IMR-90 (cell line): ENCODE measurements at regions not wholly inside any gene's neighbourhood (a gene's known extent, or its start where the extent isn't known, plus 50 kb on each side); places are given as distances from the start of the nearest gene placed in this dataset.

Source experiments
- ATAC-seq: fragments of 200-7000 bp; cut with Tn5 transposase; 2 replicates; pipeline ENCODE4 v1.9.1; 2020; ENCODE audit warnings: low read depth, mild to moderate bottlenecking, moderate library complexity
- BruUV-seq: library from RNA; stranded (reverse); fragments of 400-500 nt; replicated peaks from 2 replicates; lab custom pipeline; 2021; lab: Mats Ljungman, UMichigan
- CTCF ChIA-PET: fragments of 300-600 bp; formaldehyde crosslinking; extraction: SDS; loops from one replicate; lab custom pipeline; 2021; ENCODE audit warnings: antibody characterized with exemption; lab: Yijun Ruan, JAX
- POLR2A ChIA-PET: fragments of 300-600 bp; sonication (Branson Sonifier 250); formaldehyde crosslinking; loops from one replicate; lab custom pipeline; 2022; ENCODE audit warnings: antibody characterized with exemption; ENCODE audit not compliant: unreplicated experiment; lab: Charles Lee
- DNase-seq: peaks from one replicate; pipeline ENCODE4 v3.0.0; 2013
- H2AFZ ChIP-seq: replicated peaks from 2 replicates; pipeline ENCODE3; 2013; ENCODE audit warnings: low read length, mild to moderate bottlenecking; ENCODE audit not compliant: poor library complexity
- H2AK5ac ChIP-seq: 2 replicates; pipeline ENCODE4 v1.6.1; 2013; ENCODE audit warnings: low read depth, low read length, inconsistent platforms
- H2AK9ac ChIP-seq: replicated peaks from 2 replicates; pipeline ENCODE3; 2013; ENCODE audit warnings: mild to moderate bottlenecking, low read depth, low read length, moderate library complexity; ENCODE audit not compliant: poor library complexity
- H2BK120ac ChIP-seq: 2 replicates; pipeline ENCODE4 v1.6.1; 2013; ENCODE audit warnings: low read depth, low read length, inconsistent platforms
- H2BK15ac ChIP-seq: 3 replicates; pipeline ENCODE4 v1.6.1; 2013; ENCODE audit warnings: low read depth, low read length, inconsistent platforms
- H2BK20ac ChIP-seq: 2 replicates; pipeline ENCODE4 v1.6.1; 2013; ENCODE audit warnings: low read depth, mild to moderate bottlenecking, inconsistent platforms, low read length, moderate library complexity
- H2BK5ac ChIP-seq: 2 replicates; pipeline ENCODE4 v1.6.1; 2013; ENCODE audit warnings: mild to moderate bottlenecking, low read depth, low read length, inconsistent platforms; ENCODE audit not compliant: poor library complexity, severe bottlenecking
- H3K14ac ChIP-seq: replicated peaks from 2 replicates; pipeline ENCODE4 v1.6.1; 2013; ENCODE audit warnings: low read depth, low read length, inconsistent platforms
- H3K18ac ChIP-seq: 2 replicates; pipeline ENCODE4 v1.6.1; 2013; ENCODE audit warnings: low read depth, low read length, control low read depth
- H3K23ac ChIP-seq: 2 replicates; pipeline ENCODE4 v1.6.1; 2013; ENCODE audit warnings: low read depth, low read length, inconsistent platforms
- H3K27ac ChIP-seq: 2 replicates; pipeline ENCODE4 v1.5.1; 2013; ENCODE audit warnings: mild to moderate bottlenecking, control low read depth, low read length; ENCODE audit not compliant: insufficient read depth
- H3K27me3 ChIP-seq: 2 replicates; pipeline ENCODE4 v1.6.1; 2013; ENCODE audit warnings: low read length; ENCODE audit not compliant: control insufficient read depth, insufficient read depth
- H3K36me3 ChIP-seq: 2 replicates; pipeline ENCODE4 v1.6.1; 2013; ENCODE audit warnings: low read length, mixed read lengths; ENCODE audit not compliant: control insufficient read depth, insufficient read depth
- H3K4ac ChIP-seq: 2 replicates; pipeline ENCODE4 v1.6.1; 2013; ENCODE audit warnings: low read depth, low read length, inconsistent platforms
- H3K4me1 ChIP-seq: 2 replicates; pipeline ENCODE4 v1.6.1; 2013; ENCODE audit warnings: low read length, mixed read lengths; ENCODE audit not compliant: control insufficient read depth, insufficient read depth
- H3K4me2 ChIP-seq: 2 replicates; pipeline ENCODE4 v1.6.1; 2013; ENCODE audit warnings: low read depth, mild to moderate bottlenecking, control low read depth, low read length, moderate library complexity
- H3K4me3 ChIP-seq: 2 replicates; pipeline ENCODE4 v1.5.1; 2013; ENCODE audit warnings: low read depth, mild to moderate bottlenecking, control low read depth, low read length, moderate library complexity; ENCODE audit not compliant: insufficient read depth
- H3K56ac ChIP-seq: 2 replicates; pipeline ENCODE4 v1.6.1; 2013; ENCODE audit warnings: low read length, inconsistent platforms; ENCODE audit not compliant: insufficient read depth; ENCODE audit errors: extremely low read depth
- H3K79me1 ChIP-seq, 2 experiments: 2 replicates each; pipeline ENCODE4 v1.6.1; 2013; ENCODE audit warnings: low read length in 2 of 2, inconsistent platforms in 1 of 2, low read depth in 1 of 2
- H3K9ac ChIP-seq: 2 replicates; pipeline ENCODE4 v1.6.1; 2013; ENCODE audit warnings: low read depth, low read length, control low read depth
- H3K9me1 ChIP-seq: 2 replicates; pipeline ENCODE4 v1.6.1; 2013; ENCODE audit warnings: low read length, inconsistent platforms; ENCODE audit not compliant: insufficient read depth
- H3K9me3 ChIP-seq: 2 replicates; pipeline ENCODE4 v1.6.1; 2013; ENCODE audit warnings: low read length; ENCODE audit not compliant: control insufficient read depth, insufficient read depth
- H4K20me1 ChIP-seq: 2 replicates; pipeline ENCODE4 v1.6.1; 2013; ENCODE audit warnings: low read length, inconsistent platforms; ENCODE audit not compliant: insufficient read depth
- H4K5ac ChIP-seq: 2 replicates; pipeline ENCODE4 v1.6.1; 2013; ENCODE audit warnings: mild to moderate bottlenecking, low read depth, low read length, control low read depth
- H4K8ac ChIP-seq, 2 experiments: 2 replicates each; pipeline ENCODE4 v1.6.1; 2013; ENCODE audit warnings: low read depth in 2 of 2, low read length in 2 of 2, control low read depth in 1 of 2, inconsistent platforms in 1 of 2
- H4K91ac ChIP-seq: 2 replicates; pipeline ENCODE4 v1.6.1; 2013; ENCODE audit warnings: low read depth, low read length, inconsistent platforms; ENCODE audit not compliant: insufficient read depth
- BHLHE40 ChIP-seq: fragments of 150-350 bp; IDR thresholded peaks from 2 replicates; pipeline ENCODE4 v1.6.1; 2016; ENCODE audit warnings: mild to moderate bottlenecking, low read depth, low read length
- CEBPB ChIP-seq: IDR thresholded peaks from 2 replicates; pipeline ENCODE4 v1.6.1; 2012; ENCODE audit warnings: low read depth, low read length, improper control_type of control experiment
- CHD1 ChIP-seq: IDR thresholded peaks from 2 replicates; pipeline ENCODE4 v1.6.1; 2012; ENCODE audit warnings: low read depth, low read length, improper control_type of control experiment
- CTCF ChIP-seq: conservative IDR thresholded peaks from 2 replicates; pipeline ENCODE4 v1.5.1; 2012; ENCODE audit warnings: mild to moderate bottlenecking, low read depth, low read length, improper control_type of control experiment
- ELK1 ChIP-seq: fragments of 150-350 bp; IDR thresholded peaks from 2 replicates; pipeline ENCODE4 v1.6.1; 2016; ENCODE audit warnings: low read depth, mild to moderate bottlenecking, low read length, moderate library complexity, borderline replicate concordance
- FOS ChIP-seq: fragments of 150-350 bp; IDR thresholded peaks from 2 replicates; pipeline ENCODE4 v1.6.1; 2016; ENCODE audit warnings: low read depth, low read length
- MAFK ChIP-seq: IDR thresholded peaks from 2 replicates; pipeline ENCODE4 v1.6.1; 2012; ENCODE audit warnings: low read depth, low read length, improper control_type of control experiment
- MAZ ChIP-seq: IDR thresholded peaks from 2 replicates; pipeline ENCODE4 v1.6.1; 2012; ENCODE audit warnings: low read depth, mild to moderate bottlenecking, low read length, improper control_type of control experiment, moderate library complexity, borderline replicate concordance
- MXI1 ChIP-seq: IDR thresholded peaks from 2 replicates; pipeline ENCODE4 v1.6.1; 2012; ENCODE audit warnings: low read depth, mild to moderate bottlenecking, low read length, moderate library complexity, borderline replicate concordance
- NFE2L2 ChIP-seq: fragments of 150-350 bp; IDR thresholded peaks from 2 replicates; pipeline ENCODE4 v1.6.1; 2016; ENCODE audit warnings: low read depth, mild to moderate bottlenecking, low read length
- POLR2A ChIP-seq: IDR thresholded peaks from 2 replicates; pipeline ENCODE4 v1.6.1; 2012; ENCODE audit warnings: mild to moderate bottlenecking, low read depth, low read length
- RAD21 ChIP-seq: IDR thresholded peaks from 2 replicates; pipeline ENCODE4 v1.6.1; 2012; ENCODE audit warnings: low read length, improper control_type of control experiment
- RCOR1 ChIP-seq: IDR thresholded peaks from 2 replicates; pipeline ENCODE4 v1.6.1; 2012; ENCODE audit warnings: mild to moderate bottlenecking, low read length, improper control_type of control experiment; ENCODE audit not compliant: insufficient replicate concordance
- RFX5 ChIP-seq: IDR thresholded peaks from 2 replicates; pipeline ENCODE4 v1.8.0; 2012; ENCODE audit warnings: low read depth, mild to moderate bottlenecking, low read length, moderate library complexity
- SMC3 ChIP-seq: fragments of 150-350 bp; IDR thresholded peaks from 2 replicates; pipeline ENCODE4 v1.6.1; 2016; ENCODE audit warnings: low read depth, mild to moderate bottlenecking, antibody characterized with exemption, low read length, moderate library complexity
- USF2 ChIP-seq: fragments of 150-350 bp; IDR thresholded peaks from 2 replicates; pipeline ENCODE4 v1.6.1; 2017; ENCODE audit warnings: mild to moderate bottlenecking, antibody characterized with exemption, low read length, low read depth
- WGBS, 2 experiments: methylation state at CpG; one replicate each; pipeline versions ENCODE4 v1.1.5 to v1.1.7; 2013; ENCODE audit warnings: missing lambda C conversion rate in 2 of 2; ENCODE audit not compliant: insufficient read length in 1 of 2; ENCODE audit errors: extremely low coverage in 2 of 2; 5-methylcytosine and 5-hydroxymethylcytosine counted together
- dilution Hi-C: fragments of 300-500 bp; cut with HindIII; formaldehyde crosslinking; loops from one replicate; pipeline ENCODE4 v1.14.3; 2018; ENCODE audit warnings: low sequenced_read_pairs; ENCODE audit not compliant: unreplicated experiment
- in situ Hi-C: fragments of 300-500 bp; cut with MboI; formaldehyde crosslinking; loops from 3 replicates; pipeline ENCODE4 v1.14.3; 2019; ENCODE audit warnings: low sequenced_read_pairs, inconsistent platforms, mixed read lengths
- intact Hi-C: fragments of 100-400 bp; cut with micrococcal nuclease; formaldehyde crosslinking; loops from 2 replicates; pipeline ENCODE4 v1.10.0; 2022

- Histone ChIP-seq H3K18ac (no peak overlapping the region), H2AFZ (no peak overlapping the region), H2BK15ac (no peak overlapping the region), H3K56ac (no peak overlapping the region), H3K14ac (no peak overlapping the region), H2BK120ac (no peak overlapping the region), H3K4ac (no peak overlapping the region), H4K8ac (no peak overlapping the region), H2AK5ac (peak overlapping the region; percentile 47; the same call in 1 of the 2 replicates), H3K4me1 (peaks cover 20% of the 10 kb centered on the region), H3K9me3 (no peaks in the 10 kb centered on the region), H3K27ac (no peak overlapping the region), H3K4me2 (no peak overlapping the region), H3K4me3 (no peak overlapping the region), H3K36me3 (no peaks in the 10 kb centered on the region), H4K91ac (no peak overlapping the region), H3K23ac (no peak overlapping the region), H3K79me1 (no peaks in the 10 kb centered on the region), H3K9ac (no peak overlapping the region), H3K9me1 (peaks cover 24% of the 10 kb centered on the region), H4K20me1 (no peaks in the 10 kb centered on the region), H3K27me3 (no peaks in the 10 kb centered on the region; the same call in 1 of the 2 replicates), H2BK5ac (no peak overlapping the region), H2AK9ac (no peak overlapping the region), H4K5ac (no peak overlapping the region), H2BK20ac (no peak overlapping the region)
- TF ChIP-seq CEBPB (no peak), SMC3 (no peak), BHLHE40 (no peak), ELK1 (no peak), USF2 (no peak), MAZ (no peak), MXI1 (no peak), POLR2A (no peak), CHD1 (no peak), RFX5 (no peak), MAFK (no peak), RCOR1 (no peak), NFE2L2 (no peak), CTCF (no peak), RAD21 (no peak), FOS (no peak)
- intact Hi-C loops, result no loop called here
- DNase-seq, result no peak
- no TSS peak for BruUV-seq
- ChIA-PET POLR2A (no interaction called here), CTCF (no interaction called here)
- in situ Hi-C loops, result no loop called here
- dilution Hi-C loops, result no loop called here
- no peak for ATAC-seq
- 100% methylated on average over 3 of the region's 9 CpGs; no CpG with 5 or more reads in 1 of the 2 experiments for WGBS, 2 experiments
Observed at GRCh38 chr6:4347877-4348276, 212.5 kb upstream of the ECI2 start.
